Ishikawa (cell line): ENCODE measurements at regions not wholly inside any gene's neighbourhood (a gene's known extent, or its start where the extent isn't known, plus 50 kb on each side); places are given as distances from the start of the nearest gene placed in this dataset.

Experiments used
- CEBPB ChIP-seq: IDR thresholded peaks from 2 replicates; pipeline ENCODE4 v1.6.1; 2012
- CREB1 ChIP-seq: IDR thresholded peaks from 2 replicates; pipeline ENCODE4 v1.6.1; 2012; ENCODE audit warnings: low read depth
- EGR1 ChIP-seq: IDR thresholded peaks from 2 replicates; pipeline ENCODE4 v1.6.1; 2012
- EP300 ChIP-seq: IDR thresholded peaks from 2 replicates; pipeline ENCODE4 v1.6.1; 2012; ENCODE audit warnings: borderline replicate concordance
- FOXM1 ChIP-seq: IDR thresholded peaks from 2 replicates; pipeline ENCODE4 v1.6.1; 2012; ENCODE audit warnings: low read depth, borderline replicate concordance
- MAX ChIP-seq: IDR thresholded peaks from 2 replicates; pipeline ENCODE4 v1.6.1; 2012
- NFIC ChIP-seq: IDR thresholded peaks from 2 replicates; pipeline ENCODE4 v1.6.1; 2012
- RAD21 ChIP-seq: IDR thresholded peaks from 2 replicates; pipeline ENCODE4 v1.6.1; 2012; ENCODE audit warnings: low read depth
- REST ChIP-seq: IDR thresholded peaks from 2 replicates; pipeline ENCODE4 v1.6.1; 2012; ENCODE audit warnings: low read depth, mild to moderate bottlenecking
- TAF1 ChIP-seq: IDR thresholded peaks from 2 replicates; pipeline ENCODE4 v1.6.1; 2012; ENCODE audit warnings: low read depth, mild to moderate bottlenecking
- TCF12 ChIP-seq: IDR thresholded peaks from 2 replicates; pipeline ENCODE4 v1.6.1; 2012; ENCODE audit warnings: low read depth
- TEAD4 ChIP-seq: IDR thresholded peaks from 2 replicates; pipeline ENCODE4 v1.6.1; 2012
- USF1 ChIP-seq: IDR thresholded peaks from 2 replicates; pipeline ENCODE4 v1.6.1; 2012
- YY1 ChIP-seq: IDR thresholded peaks from 2 replicates; pipeline ENCODE4 v1.6.1; 2012; ENCODE audit warnings: low read depth
- ZBTB7A ChIP-seq: IDR thresholded peaks from 2 replicates; pipeline ENCODE4 v1.6.1; 2012; ENCODE audit warnings: low read depth

GRCh38 chr5:158543539-158544387 is 556.0 kb downstream of the EBF1 start:
- TF ChIP-seq FOXM1 (no peak), TCF12 (no peak), CEBPB (no peak), REST (no peak), YY1 (no peak), MAX (no peak), TEAD4 (no peak), CREB1 (no peak), RAD21 (no peak), TAF1 (no peak), USF1 (no peak), NFIC (no peak), EGR1 (no peak), EP300 (no peak), ZBTB7A (no peak)

DNA sequence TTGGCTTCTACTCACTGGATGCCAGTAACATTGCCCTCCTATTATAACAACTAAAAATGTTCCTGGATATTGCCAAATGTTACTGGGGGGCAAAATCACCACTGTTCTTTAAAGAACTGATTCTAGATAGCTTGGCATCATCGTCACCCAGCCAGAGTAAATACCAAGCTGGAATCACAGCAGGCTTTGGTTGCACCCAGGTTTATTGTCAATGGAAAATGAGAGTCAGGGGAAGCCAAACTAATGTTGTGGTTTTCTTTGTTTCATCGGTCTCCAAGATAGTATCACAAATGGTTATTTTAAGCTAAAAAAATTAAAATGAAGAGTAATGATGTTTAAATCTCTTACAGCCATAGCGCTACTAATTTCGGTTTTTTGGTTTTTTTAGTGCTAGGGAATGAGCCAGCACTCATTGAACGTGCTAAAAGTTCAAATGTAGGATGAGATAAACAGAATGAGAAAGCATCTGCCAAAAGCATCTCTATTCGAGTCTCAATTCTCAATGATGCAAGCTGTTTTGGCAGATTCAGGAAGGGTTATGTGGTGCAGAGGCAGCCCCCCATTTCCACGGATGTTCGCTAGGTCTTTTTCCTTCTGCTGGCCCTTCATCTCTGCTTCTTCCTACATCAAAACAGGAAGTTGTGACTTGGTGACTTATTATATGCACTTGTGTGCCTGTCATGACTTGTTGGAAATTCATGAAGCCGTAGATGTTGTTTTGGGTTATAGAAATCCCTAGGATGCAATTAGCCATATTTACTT is 558.0 kb downstream of the EBF1 start:
- TF ChIP-seq CREB1: no peak
- TF ChIP-seq YY1: no peak
- TF ChIP-seq EGR1: no peak
- TF ChIP-seq ZBTB7A: no peak
- no peak for TF ChIP-seq CEBPB
- TF ChIP-seq RAD21: no peak
- no peak for TF ChIP-seq TAF1
- no peak for TF ChIP-seq TEAD4
- TF ChIP-seq MAX: no peak
- TF ChIP-seq EP300: no peak
- TF ChIP-seq REST: no peak
- TF ChIP-seq TCF12: no peak
- TF ChIP-seq USF1: no peak
- TF ChIP-seq FOXM1: no peak

DNA sequence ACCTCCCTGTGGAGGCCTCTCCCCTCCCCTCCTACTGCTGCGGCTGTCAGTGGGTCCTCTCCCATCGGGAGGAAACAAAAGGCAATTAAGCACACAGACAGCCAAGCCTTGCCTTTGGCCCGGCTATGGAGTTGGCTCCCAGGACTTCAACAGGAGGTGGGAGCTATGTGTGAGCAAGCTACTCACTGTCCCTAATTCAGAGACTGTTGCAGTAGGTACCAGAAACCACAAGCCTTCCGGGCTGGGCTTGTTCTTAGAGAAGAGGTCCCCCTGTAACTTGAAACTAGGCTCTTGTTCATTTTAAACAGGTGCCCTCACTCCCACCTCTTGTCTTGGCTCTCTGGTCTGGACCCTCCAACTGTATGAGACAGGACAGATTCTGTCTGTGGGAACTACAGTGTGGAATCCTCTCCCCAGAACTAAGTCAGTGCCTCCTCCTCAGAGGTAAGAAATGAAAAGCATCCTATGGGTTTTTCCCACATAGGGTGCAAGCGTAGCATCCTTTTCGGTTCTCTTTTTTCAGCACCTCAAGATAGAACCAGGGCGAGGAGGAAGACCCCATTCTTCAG is 561.1 kb downstream of the EBF1 start:
- no peak for TF ChIP-seq EP300
- TF ChIP-seq REST: no peak
- no peak for TF ChIP-seq TEAD4
- TF ChIP-seq NFIC: no peak
- no peak for TF ChIP-seq CEBPB
- no peak for TF ChIP-seq FOXM1
- no peak for TF ChIP-seq YY1
- TF ChIP-seq CREB1: no peak
- no peak for TF ChIP-seq MAX
- no peak for TF ChIP-seq TAF1
- TF ChIP-seq ZBTB7A: no peak
